Bronchial epithelial cell (primary cell): ENCODE measurements at regions not wholly inside any gene's neighbourhood (a gene's known extent, or its start where the extent isn't known, plus 50 kb on each side); places are given as distances from the start of the nearest gene placed in this dataset.

Source experiments
- DNase-seq: peaks from one replicate; pipeline ENCODE4 v3.0.0-alpha.2; 2010; ENCODE audit warnings: low read depth
- FAIRE-seq: peaks from 2 replicates; lab custom pipeline; 2011; peaks lifted over from hg19 to GRCh38; lab: Jason Lieb, UNC
- H3K27me3 ChIP-seq: 2 replicates; pipeline ENCODE4 v1.5.1; 2011; ENCODE audit warnings: low read length; ENCODE audit not compliant: control insufficient read depth, insufficient read depth
- H3K36me3 ChIP-seq: 2 replicates; pipeline ENCODE4 v1.5.1; 2011; ENCODE audit warnings: low read length; ENCODE audit not compliant: control insufficient read depth, insufficient read depth
- H3K4me3 ChIP-seq: 2 replicates; pipeline ENCODE4 v1.5.1; 2011; ENCODE audit warnings: mild to moderate bottlenecking, low read depth, low read length, control low read depth
- TF ChIP-seq, protein P1 (sequence below): IDR thresholded peaks from 2 replicates; pipeline ENCODE4 v1.5.1; 2011; ENCODE audit warnings: mild to moderate bottlenecking, moderate library complexity, low read length, control low read depth, inconsistent platforms; ENCODE audit not compliant: insufficient read depth, severe bottlenecking

DNA sequence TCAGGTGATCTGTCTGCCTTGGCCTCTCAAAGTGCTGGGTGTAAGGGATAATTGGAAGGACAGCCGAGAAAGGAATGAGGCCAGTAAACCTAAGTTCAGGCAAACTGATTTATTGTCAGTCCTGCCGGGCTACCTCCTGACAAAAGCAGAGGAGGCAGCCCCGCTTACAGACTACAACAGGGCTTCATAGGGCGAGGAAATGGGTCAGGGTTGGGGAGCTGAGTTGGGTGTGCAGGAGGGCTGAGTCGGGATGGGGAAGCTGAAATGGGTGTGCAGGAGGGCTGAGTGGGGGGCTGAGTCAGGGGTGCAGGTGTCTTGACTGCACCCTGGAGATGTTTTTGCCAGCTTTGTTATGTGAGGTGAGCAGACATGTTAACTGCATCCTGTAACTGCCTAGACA is 210.2 kb downstream of the SLITRK6 start:
- TF ChIP-seq, protein P1, sequence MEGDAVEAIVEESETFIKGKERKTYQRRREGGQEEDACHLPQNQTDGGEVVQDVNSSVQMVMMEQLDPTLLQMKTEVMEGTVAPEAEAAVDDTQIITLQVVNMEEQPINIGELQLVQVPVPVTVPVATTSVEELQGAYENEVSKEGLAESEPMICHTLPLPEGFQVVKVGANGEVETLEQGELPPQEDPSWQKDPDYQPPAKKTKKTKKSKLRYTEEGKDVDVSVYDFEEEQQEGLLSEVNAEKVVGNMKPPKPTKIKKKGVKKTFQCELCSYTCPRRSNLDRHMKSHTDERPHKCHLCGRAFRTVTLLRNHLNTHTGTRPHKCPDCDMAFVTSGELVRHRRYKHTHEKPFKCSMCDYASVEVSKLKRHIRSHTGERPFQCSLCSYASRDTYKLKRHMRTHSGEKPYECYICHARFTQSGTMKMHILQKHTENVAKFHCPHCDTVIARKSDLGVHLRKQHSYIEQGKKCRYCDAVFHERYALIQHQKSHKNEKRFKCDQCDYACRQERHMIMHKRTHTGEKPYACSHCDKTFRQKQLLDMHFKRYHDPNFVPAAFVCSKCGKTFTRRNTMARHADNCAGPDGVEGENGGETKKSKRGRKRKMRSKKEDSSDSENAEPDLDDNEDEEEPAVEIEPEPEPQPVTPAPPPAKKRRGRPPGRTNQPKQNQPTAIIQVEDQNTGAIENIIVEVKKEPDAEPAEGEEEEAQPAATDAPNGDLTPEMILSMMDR, result no peak
- DNase-seq, result no peak
- Histone ChIP-seq H3K36me3 (no peaks in the 10 kb centered on the region), H3K27me3 (no peaks in the 10 kb centered on the region), H3K4me3 (no peak overlapping the region)
- FAIRE-seq, result no peak

DNA sequence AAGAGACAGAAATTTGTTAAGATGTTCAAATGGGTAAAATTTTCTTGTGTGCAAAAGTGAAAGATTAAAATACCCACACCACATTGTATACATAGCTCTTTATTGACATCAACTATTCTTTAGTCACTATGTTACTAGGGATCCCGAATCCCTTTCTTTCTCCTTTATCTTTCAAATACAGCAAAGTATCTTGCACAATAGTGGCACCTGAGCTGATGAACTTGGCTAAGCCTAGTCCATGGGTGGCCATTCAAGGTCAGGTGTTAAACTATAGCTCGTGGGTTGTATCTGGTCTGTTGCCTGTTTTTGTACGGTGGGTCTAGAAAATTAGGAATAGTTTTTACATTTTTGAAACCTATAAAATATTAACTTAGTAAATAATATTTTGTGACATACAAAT is 210.9 kb downstream of the SLITRK6 start:
- Histone ChIP-seq H3K36me3 (no peaks in the 10 kb centered on the region), H3K27me3 (no peaks in the 10 kb centered on the region), H3K4me3 (no peak overlapping the region)
- TF ChIP-seq, protein P1, result no peak
- DNase-seq (no peak), FAIRE-seq (no peak)

DNA sequence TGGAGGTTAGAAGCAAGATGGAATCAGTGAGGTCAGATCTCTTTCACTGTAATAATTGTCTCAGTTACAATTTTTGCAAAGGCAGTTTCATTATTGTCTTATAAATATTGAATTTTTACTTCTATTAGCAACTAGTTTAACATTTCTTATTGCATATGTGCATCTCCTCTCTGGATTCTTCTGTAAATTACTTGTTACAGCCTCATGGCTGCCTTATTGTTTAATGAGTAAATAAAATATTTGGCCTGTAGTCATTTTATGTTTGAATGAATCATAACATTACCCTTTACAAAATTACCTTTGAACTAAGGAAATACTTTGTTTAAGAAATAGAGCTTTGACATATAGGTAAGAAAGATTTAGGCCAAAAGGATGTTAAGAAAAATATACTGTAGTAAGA is 212.4 kb downstream of the SLITRK6 start:
- Histone ChIP-seq H3K4me3 (no peak overlapping the region), H3K27me3 (no peaks in the 10 kb centered on the region), H3K36me3 (no peaks in the 10 kb centered on the region)
- DNase-seq (peak; percentile 73), FAIRE-seq (no peak)
- TF ChIP-seq, protein P1, result no peak

DNA sequence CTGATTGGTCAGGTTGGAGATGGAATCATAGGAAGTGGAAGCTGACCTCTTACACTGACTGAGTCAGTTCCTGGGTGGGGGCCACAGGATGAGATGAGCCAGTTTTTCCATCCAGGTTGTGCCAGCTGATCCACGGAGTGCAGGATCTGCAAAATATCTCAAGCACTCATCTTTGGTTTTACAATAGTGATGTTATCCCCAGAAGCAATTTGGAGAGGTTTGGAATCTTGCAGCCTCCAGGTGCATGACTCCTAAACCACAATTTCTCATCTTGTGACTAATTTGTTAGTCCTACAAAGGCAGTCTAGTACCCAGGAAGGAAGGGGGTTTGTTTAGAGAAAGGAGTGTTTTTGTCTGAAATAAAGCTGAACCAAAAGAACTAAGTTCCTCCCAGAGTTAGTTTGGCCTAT is 212.8 kb downstream of the SLITRK6 start:
- no peak overlapping the region for H3K4me3 ChIP-seq
- H3K36me3 ChIP-seq, result no peaks in the 10 kb centered on the region
- TF ChIP-seq, protein P1, result no peak
- DNase-seq (peak; percentile 99), FAIRE-seq (peak; percentile 47)
- no peaks in the 10 kb centered on the region for H3K27me3 ChIP-seq

DNA sequence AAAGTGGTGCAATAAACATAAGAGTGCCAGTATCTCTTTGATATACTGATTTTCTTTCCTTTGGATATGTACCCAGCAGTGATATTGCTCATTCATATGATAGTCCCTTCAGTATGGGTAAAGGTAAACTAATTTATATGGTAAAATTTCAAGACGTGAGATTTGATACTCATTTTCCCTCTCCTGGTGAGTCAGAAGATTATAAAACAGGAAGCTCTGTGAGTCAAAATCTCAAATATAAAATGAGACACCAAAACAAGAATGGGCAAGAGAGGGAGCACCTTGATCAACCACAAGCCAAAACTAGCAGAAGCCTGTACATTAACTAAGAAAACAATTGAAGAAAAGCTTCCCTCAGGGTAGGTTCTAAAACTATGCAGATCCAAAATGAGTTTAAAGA is 216.3 kb downstream of the SLITRK6 start:
- TF ChIP-seq, protein P1, result no peak
- Histone ChIP-seq H3K36me3 (no peaks in the 10 kb centered on the region), H3K4me3 (no peak overlapping the region), H3K27me3 (no peaks in the 10 kb centered on the region)
- FAIRE-seq (no peak), DNase-seq (peak; percentile 96)

DNA sequence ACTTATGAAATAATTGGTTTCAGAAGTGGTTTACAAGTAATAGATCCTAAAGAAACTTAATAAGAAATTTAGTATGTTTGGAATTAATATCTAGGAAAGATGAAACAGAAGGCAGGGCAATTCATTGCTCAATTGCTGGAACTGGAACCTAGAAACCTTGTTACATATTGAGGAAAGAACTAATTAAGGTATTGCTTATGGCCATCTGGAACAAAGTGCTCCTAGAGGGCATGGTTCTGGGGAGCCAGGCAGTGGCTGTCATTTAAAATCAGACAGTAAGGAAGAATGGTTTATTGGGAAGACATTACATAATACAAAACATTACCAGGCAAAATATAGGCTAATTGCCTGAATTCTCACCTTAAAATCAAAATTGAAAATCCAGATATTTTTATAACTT is 224.1 kb downstream of the SLITRK6 start:
- H3K27me3 ChIP-seq, result no peaks in the 10 kb centered on the region
- no peaks in the 10 kb centered on the region for H3K36me3 ChIP-seq
- TF ChIP-seq, protein P1, result no peak
- FAIRE-seq (no peak), DNase-seq (no peak)
- H3K4me3 ChIP-seq, result no peak overlapping the region
